ENCODE measurements at regions not wholly inside any gene's neighbourhood (a gene's known extent, or its start where the extent isn't known, plus 50 kb on each side); places are given as distances from the start of the nearest gene placed in this dataset.

DNA sequence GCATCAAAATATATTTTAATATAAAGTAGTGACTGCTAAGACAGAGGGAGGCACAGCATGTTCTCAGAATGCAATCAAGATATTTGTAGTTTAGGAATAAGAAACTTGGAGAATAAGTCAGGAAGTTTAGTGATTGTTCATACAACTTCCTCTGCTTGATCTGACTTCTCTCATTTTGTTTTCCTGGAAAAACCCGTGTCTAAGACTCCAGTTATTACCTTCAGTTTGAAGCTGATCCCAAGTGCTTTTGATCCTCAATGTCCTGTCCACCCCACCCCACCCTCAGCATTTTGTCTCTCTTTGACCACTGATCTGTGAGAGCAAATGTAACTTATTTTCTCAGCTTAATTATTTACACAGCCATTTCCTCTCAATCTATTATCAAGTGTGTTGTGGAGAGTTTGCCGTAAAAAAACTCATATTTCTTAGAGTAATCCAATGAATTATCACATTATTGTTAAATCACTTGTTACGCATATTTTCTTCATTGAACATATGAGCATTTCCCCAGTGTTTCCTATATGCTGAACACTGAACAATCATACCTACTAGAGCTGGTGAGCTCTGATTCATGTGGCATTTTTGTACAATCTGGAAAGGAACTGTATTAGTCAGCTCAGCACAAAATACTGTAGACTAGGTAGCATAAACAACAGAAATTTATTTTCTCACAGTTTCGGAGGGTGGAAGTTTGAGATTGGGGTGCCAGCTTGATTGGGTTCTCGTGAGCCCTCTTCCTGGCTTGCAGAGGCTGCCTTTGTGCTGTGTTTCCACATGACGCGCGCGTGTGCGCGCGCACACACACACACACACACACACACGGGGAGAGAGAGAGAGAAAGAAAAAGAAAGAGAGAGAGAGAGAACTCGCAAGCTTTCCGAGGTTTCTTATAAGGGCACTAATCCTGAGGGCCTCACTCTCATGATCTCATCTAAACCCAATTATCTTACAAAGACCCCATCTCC, 65.5 kb upstream of the DPYD start:
- Histone ChIP-seq H3K4me3 (replicated peaks; ENCODE audit: low read depth, low read length) (no peak overlapping the region), H3K27me3 (replicated peaks; ENCODE audit: control insufficient read depth, insufficient read depth, low read length) (no peaks in the 10 kb centered on the region), H3K36me3 (ENCODE audit: control insufficient read depth, insufficient read depth, low read length) (no peaks in the 10 kb centered on the region)
- no peak for TF ChIP-seq CTCF (IDR thresholded peaks at IDR 0.05; ENCODE audit: insufficient read depth, low read length, poor library complexity, severe bottlenecking)
- DNase-seq (ENCODE audit: extremely low read depth, insufficient read length) = no peak

DNA sequence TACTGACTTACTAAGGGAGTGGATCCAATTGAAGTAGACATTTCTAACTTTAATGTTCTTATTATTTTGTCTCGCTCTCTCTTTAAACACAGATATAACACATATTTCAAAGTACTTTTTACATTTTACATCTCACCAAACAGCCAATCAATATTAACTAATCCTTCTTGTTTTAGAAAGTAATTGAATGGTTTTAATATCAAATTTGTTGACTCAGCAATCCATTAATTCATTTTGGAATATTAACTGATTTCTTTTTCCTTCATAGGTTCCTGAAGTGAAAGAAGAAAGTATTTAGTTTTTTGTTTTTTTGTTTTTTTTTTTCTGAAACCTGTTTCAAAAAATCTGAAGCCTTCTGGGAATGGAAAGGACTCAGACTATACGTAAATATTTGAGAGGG, 62.3 kb upstream of the DPYD start:
- Histone ChIP-seq H3K27me3 (replicated peaks; ENCODE audit: control insufficient read depth, insufficient read depth, low read length) (no peaks in the 10 kb centered on the region), H3K4me3 (replicated peaks; ENCODE audit: low read depth, low read length) (no peak overlapping the region), H3K36me3 (ENCODE audit: control insufficient read depth, insufficient read depth, low read length) (no peaks in the 10 kb centered on the region)
- TF ChIP-seq CTCF (IDR thresholded peaks at IDR 0.05; ENCODE audit: insufficient read depth, low read length, poor library complexity, severe bottlenecking) = no peak
- no peak for DNase-seq (ENCODE audit: extremely low read depth, insufficient read length)

DNA sequence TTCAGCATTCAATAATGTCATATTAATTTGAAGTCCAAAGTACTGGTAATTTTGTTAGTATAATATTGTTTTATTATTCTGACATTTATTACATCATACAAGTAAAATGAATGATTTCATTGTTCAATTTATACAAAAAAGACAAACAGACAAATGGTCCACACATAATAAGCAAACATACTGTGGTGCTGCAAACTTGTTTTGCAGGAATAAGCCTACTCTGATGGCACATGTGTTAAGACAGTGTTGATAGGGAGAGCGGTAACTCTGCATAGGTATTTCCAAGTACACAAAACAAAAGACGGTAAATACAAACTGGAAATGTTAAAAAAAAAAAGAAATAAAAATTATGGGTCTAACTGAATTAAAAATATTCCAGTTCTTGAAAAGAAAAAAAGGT, 59.7 kb upstream of the DPYD start:
- DNase-seq (ENCODE audit: extremely low read depth, insufficient read length) = no peak
- no peaks in the 10 kb centered on the region for H3K36me3 ChIP-seq (ENCODE audit: control insufficient read depth, insufficient read depth, low read length)
- no peak overlapping the region for H3K4me3 ChIP-seq (replicated peaks; ENCODE audit: low read depth, low read length)
- no peak for TF ChIP-seq CTCF (IDR thresholded peaks at IDR 0.05; ENCODE audit: insufficient read depth, low read length, poor library complexity, severe bottlenecking)
- H3K27me3 ChIP-seq (replicated peaks; ENCODE audit: control insufficient read depth, insufficient read depth, low read length) = no peaks in the 10 kb centered on the region

DNA sequence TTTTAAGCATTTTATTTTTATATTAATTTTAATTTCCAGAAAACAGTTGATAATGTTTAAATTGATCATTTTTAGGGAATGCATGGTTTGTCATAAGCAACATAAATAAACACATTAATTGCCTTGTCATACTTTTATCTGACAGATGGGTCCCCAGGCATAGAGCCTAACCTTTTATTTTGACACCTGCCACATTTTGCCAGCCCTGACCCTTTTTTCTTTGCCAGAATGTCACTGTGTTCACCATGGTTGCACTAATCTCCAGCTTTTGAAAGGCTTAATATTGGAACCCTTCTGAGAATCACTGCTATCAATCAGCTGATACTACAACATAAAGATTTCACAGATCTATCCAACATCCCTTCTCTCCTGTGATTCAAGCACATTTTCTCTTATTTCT, 56.0 kb upstream of the DPYD start:
- TF ChIP-seq CTCF (IDR thresholded peaks at IDR 0.05; ENCODE audit: insufficient read depth, low read length, poor library complexity, severe bottlenecking) = no peak
- Histone ChIP-seq H3K27me3 (replicated peaks; ENCODE audit: control insufficient read depth, insufficient read depth, low read length) (no peaks in the 10 kb centered on the region), H3K36me3 (ENCODE audit: control insufficient read depth, insufficient read depth, low read length) (no peaks in the 10 kb centered on the region), H3K4me3 (replicated peaks; ENCODE audit: low read depth, low read length) (no peak overlapping the region)
- no peak for DNase-seq (ENCODE audit: extremely low read depth, insufficient read length)
